NOMO-1 (cell line): ENCODE measurements at regions not wholly inside any gene's neighbourhood (a gene's known extent, or its start where the extent isn't known, plus 50 kb on each side); places are given as distances from the start of the nearest gene placed in this dataset.

Experiments used
- DNase-seq, 2 experiments: peaks; one replicate each; lab custom pipeline; 2025; ENCODE audit not compliant: unreplicated experiment in 2 of 2; lab: John Stamatoyannopoulos, UW

DNA sequence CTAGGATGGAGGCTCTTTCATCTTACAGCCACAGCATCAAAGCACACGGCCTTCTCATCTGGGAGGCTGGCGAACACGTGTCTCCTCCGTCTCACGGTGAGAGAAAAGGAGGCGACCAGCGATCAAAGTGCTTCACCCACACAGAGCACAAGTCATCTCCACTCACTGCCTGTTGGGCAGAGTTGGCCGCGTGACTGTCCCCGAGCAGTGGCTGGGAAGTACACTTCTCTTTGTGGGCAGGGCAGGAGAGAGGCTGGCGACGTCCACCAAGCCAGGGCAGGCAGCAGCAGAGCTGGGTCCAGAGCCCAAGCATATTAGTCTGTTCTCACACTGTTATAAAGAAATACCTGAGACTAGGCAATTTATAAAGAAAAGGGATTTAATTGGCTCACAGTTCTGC lies 64.1 kb upstream of the FOXC1 start:
- DNase-seq = no peak

GRCh38 chr6:1547785-1548184 lies 61.9 kb upstream of the FOXC1 start:
- no peak for DNase-seq

DNA sequence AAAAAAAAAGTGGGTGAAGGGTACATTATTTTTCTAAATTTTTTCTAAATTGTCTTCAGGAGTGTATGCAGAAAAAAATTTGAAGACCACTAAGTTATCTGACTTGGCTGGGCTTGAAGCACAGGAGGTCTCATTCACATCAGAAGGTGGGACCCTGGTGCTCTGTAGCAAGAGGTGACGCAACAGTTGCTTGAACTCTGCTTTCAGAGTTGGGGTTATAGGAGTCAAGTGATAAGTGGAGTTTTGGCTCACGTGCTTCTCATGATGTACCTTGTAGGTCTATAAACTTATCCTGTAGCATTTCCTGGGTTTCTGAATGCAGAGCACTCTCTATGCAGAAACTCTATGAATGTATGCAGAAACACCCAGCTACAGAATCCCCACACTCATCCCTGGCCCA lies 58.5 kb upstream of the FOXC1 start:
- DNase-seq = no peak

GRCh38 chr6:1552296-1552761 lies 57.4 kb upstream of the FOXC1 start:
- no peak for DNase-seq

DNA sequence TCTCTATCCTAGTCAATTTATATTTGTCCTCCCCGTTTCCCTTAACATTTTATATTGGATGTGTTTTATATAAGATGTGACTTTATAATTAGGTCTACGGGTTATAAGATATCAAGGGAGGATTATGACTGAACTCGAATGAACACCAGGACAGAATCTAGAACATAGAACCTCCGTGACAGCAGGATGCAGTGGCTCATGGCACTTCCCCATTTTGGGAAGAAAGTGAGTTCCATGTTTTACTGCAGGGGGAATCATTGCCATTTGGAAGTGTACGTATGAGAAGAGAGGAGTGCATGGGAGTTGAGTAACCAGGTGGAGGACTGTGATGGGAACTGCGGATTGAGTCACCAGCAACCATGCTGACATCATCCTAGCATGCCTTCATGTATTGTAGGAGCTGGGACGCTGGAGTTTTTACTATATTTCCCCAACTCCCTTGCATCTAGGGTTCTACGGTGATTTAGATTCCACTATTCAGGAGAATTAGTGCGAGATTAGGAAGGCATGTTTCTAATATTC lies 56.1 kb upstream of the FOXC1 start:
- DNase-seq = no peak

GRCh38 chr6:1554141-1554475 lies 55.6 kb upstream of the FOXC1 start:
- no peak for DNase-seq

- DNase-seq = peak; percentile 61 to 71
Measured at GRCh38 chr6:1554476-1555310, 55.0 kb upstream of the FOXC1 start.

GRCh38 chr6:1558388-1558787 lies 51.3 kb upstream of the FOXC1 start:
- no peak for DNase-seq
